ENCODE measurements at regions not wholly inside any gene's neighbourhood (a gene's known extent, or its start where the extent isn't known, plus 50 kb on each side); places are given as distances from the start of the nearest gene placed in this dataset.

GRCh38 chr21:45352621-45353139 is 52.3 kb upstream of the COL18A1 start:
- Mint-ChIP-seq H3K4me1 (peaks cover 8% of the 10 kb centered on the region), H3K36me3 (no peaks in the 10 kb centered on the region), H3K4me3 (no peak overlapping the region), H3K9me3 (no peaks in the 10 kb centered on the region), H3K27ac (no peak overlapping the region)
- no peak for ATAC-seq
- DNase-seq (ENCODE audit: low spot score in 2 of 2): no peak

- Mint-ChIP-seq H3K9me3 (no peaks in the 10 kb centered on the region), H3K36me3 (no peaks in the 10 kb centered on the region), H3K4me1 (peaks cover 8% of the 10 kb centered on the region), H3K27ac (no peak overlapping the region), H3K4me3 (no peak overlapping the region)
- no peak for DNase-seq (ENCODE audit: low spot score in 2 of 2)
- no peak for ATAC-seq
These were observed 51.8 kb upstream of the COL18A1 start for GRCh38 chr21:45353200-45353599.

- no peak for DNase-seq (ENCODE audit: low spot score in 2 of 2)
- peak overlapping the region; percentile 18 for H3K27ac Mint-ChIP-seq
- no peak for ATAC-seq
- H3K4me1 Mint-ChIP-seq: peaks cover 8% of the 10 kb centered on the region
- H3K36me3 Mint-ChIP-seq: no peaks in the 10 kb centered on the region
- H3K9me3 Mint-ChIP-seq: no peaks in the 10 kb centered on the region
- no peak overlapping the region for H3K4me3 Mint-ChIP-seq
These were observed 50.0 kb upstream of the COL18A1 start for GRCh38 chr21:45354970-45355369.

Measured in stimulated activated effector memory CD8-positive, alpha-beta T cell treated with anti-CD3 and anti-CD28 coated beads, Interleukin-12 subunit alpha, Interleukin-12 subunit beta, amount 100 ng/mL, for 72 hours (primary cell).